Stomach (tissue), 4 donors: ENCODE measurements at regions not wholly inside any gene's neighbourhood (a gene's known extent, or its start where the extent isn't known, plus 50 kb on each side); places are given as distances from the start of the nearest gene placed in this dataset.

ENCODE experiments used
- CTCF ChIP-seq, 7 experiments: fragments of 450-650 bp in 4 of 7; fragments of 200-600 bp in 3 of 7; sonication (generic) in 3 of 7; IDR thresholded peaks; one replicate each; pipeline ENCODE4 v1.5.1; 2016 to 2019; ENCODE audit warnings: antibody characterized with exemption in 7 of 7, control low read depth in 2 of 7, mild to moderate bottlenecking in 1 of 7
- POLR2A ChIP-seq, 4 donors: fragments of 450-650 bp; IDR thresholded peaks; one replicate each; pipeline ENCODE4 v1.6.1; 2016; ENCODE audit warnings: antibody characterized with exemption in 4 of 4, control low read depth in 2 of 4, mild to moderate bottlenecking in 1 of 4, moderate library complexity in 1 of 4
- POLR2AphosphoS5 ChIP-seq, 3 donors: sonication (generic); formaldehyde crosslinking; IDR thresholded peaks; one replicate each; pipeline ENCODE4 v1.6.1; 2016; ENCODE audit warnings: antibody characterized with exemption in 3 of 3

GRCh38 chr7:28263622-28264271 lies 83.2 kb upstream of the JAZF1 start:
- no peak for TF ChIP-seq POLR2AphosphoS5 (IDR thresholded peaks at IDR 0.05)
- TF ChIP-seq POLR2A (IDR thresholded peaks at IDR 0.05): no peak
- no peak for TF ChIP-seq CTCF (IDR thresholded peaks at IDR 0.05)
